ENCODE measurements at regions not wholly inside any gene's neighbourhood (a gene's known extent, or its start where the extent isn't known, plus 50 kb on each side); places are given as distances from the start of the nearest gene placed in this dataset.

- Mint-ChIP-seq H3K4me1 (peaks cover 5% of the 10 kb centered on the region), H3K9me3 (peaks cover 32% of the 10 kb centered on the region), H3K27me3 (ENCODE audit: low read depth, poor library complexity) (no peaks in the 10 kb centered on the region), H3K4me3 (no peak overlapping the region), H3K27ac (no peak overlapping the region), H3K36me3 (ENCODE audit: low read depth) (peaks cover 12% of the 10 kb centered on the region)
- no peak for DNase-seq
- no peak for TF ChIP-seq CTCF (IDR thresholded peaks at IDR 0.05)
Observed at GRCh38 chr6:169380493-169380892, 126.8 kb upstream of the THBS2 start.

- peaks cover 5% of the 10 kb centered on the region for H3K4me1 Mint-ChIP-seq
Observed at GRCh38 chr6:169379495-169380070, 125.9 kb upstream of the THBS2 start.

GRCh38 chr6:169378620-169379381 lies 125.2 kb upstream of the THBS2 start:
- H3K27me3 Mint-ChIP-seq (ENCODE audit: low read depth, poor library complexity): no peaks in the 10 kb centered on the region
- no peak overlapping the region for H3K4me3 Mint-ChIP-seq

More at GRCh38 chr6:169379495-169380070, 125.9 kb upstream of the THBS2 start:
- H3K9me3 Mint-ChIP-seq: peaks cover 38% of the 10 kb centered on the region
- DNase-seq: no peak
- H3K27ac Mint-ChIP-seq: no peak overlapping the region
- no peaks in the 10 kb centered on the region for H3K27me3 Mint-ChIP-seq (ENCODE audit: low read depth, poor library complexity)
- peaks cover 12% of the 10 kb centered on the region for H3K36me3 Mint-ChIP-seq (ENCODE audit: low read depth)
- TF ChIP-seq CTCF (IDR thresholded peaks at IDR 0.05): no peak
- no peak overlapping the region for H3K4me3 Mint-ChIP-seq

GRCh38 chr6:169376458-169376857 lies 122.8 kb upstream of the THBS2 start:
- TF ChIP-seq CTCF (IDR thresholded peaks at IDR 0.05): no peak
- no peak overlapping the region for H3K4me3 Mint-ChIP-seq
- no peaks in the 10 kb centered on the region for H3K4me1 Mint-ChIP-seq
- no peaks in the 10 kb centered on the region for H3K27me3 Mint-ChIP-seq (ENCODE audit: low read depth, poor library complexity)
- no peak for DNase-seq
- H3K9me3 Mint-ChIP-seq: peaks cover 35% of the 10 kb centered on the region
- no peak overlapping the region for H3K27ac Mint-ChIP-seq
- peaks cover 12% of the 10 kb centered on the region for H3K36me3 Mint-ChIP-seq (ENCODE audit: low read depth)

More at GRCh38 chr6:169378620-169379381, 125.2 kb upstream of the THBS2 start:
- DNase-seq: no peak
- TF ChIP-seq CTCF (IDR thresholded peaks at IDR 0.05): no peak
- Mint-ChIP-seq H3K4me1 (peaks cover 5% of the 10 kb centered on the region), H3K27ac (no peak overlapping the region), H3K9me3 (peaks cover 35% of the 10 kb centered on the region), H3K36me3 (ENCODE audit: low read depth) (peaks cover 12% of the 10 kb centered on the region)

DNA sequence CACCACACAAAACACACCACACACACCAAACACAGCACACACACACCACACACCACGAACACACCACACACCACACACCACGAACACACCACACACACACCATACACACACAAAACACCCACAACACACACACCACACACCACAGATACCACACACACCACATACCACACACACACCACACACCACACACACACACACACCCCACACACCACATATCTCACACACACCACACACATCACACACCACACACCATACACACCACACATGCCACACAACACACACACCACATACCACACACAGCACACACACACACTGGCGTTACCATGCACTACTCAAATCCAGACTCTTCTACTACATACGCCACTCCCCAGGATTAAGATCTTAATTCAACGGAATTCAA lies 118.9 kb upstream of the THBS2 start:
- Mint-ChIP-seq H3K27ac (no peak overlapping the region), H3K27me3 (ENCODE audit: low read depth, poor library complexity) (no peaks in the 10 kb centered on the region), H3K4me1 (no peaks in the 10 kb centered on the region), H3K4me3 (no peak overlapping the region), H3K9me3 (peaks cover 26% of the 10 kb centered on the region), H3K36me3 (ENCODE audit: low read depth) (peaks cover 11% of the 10 kb centered on the region)
- no peak for DNase-seq
- no peak for TF ChIP-seq CTCF (IDR thresholded peaks at IDR 0.05)
